ENCODE measurements at regions not wholly inside any gene's neighbourhood (a gene's known extent, or its start where the extent isn't known, plus 50 kb on each side); places are given as distances from the start of the nearest gene placed in this dataset.

DNA sequence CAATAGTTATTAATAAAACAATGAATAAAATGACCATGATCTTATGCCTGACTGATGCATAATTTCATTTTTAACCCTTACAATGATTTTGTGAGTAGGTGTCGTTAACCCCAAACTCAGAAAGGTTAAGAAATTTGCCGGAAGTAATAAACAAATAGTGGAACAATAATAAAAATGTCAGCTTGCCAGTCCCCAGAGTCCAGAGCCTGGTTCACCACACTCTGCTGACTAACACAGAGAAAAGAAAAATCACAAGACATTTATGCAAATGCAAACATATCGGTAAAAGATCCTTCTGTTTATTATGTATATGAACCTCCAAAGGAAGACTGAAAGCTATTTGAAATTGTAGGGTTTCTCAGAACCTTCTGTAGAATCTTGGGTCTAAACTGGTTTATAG, 563.7 kb downstream of the EFNB2 start:
- TF ChIP-seq, protein P1, sequence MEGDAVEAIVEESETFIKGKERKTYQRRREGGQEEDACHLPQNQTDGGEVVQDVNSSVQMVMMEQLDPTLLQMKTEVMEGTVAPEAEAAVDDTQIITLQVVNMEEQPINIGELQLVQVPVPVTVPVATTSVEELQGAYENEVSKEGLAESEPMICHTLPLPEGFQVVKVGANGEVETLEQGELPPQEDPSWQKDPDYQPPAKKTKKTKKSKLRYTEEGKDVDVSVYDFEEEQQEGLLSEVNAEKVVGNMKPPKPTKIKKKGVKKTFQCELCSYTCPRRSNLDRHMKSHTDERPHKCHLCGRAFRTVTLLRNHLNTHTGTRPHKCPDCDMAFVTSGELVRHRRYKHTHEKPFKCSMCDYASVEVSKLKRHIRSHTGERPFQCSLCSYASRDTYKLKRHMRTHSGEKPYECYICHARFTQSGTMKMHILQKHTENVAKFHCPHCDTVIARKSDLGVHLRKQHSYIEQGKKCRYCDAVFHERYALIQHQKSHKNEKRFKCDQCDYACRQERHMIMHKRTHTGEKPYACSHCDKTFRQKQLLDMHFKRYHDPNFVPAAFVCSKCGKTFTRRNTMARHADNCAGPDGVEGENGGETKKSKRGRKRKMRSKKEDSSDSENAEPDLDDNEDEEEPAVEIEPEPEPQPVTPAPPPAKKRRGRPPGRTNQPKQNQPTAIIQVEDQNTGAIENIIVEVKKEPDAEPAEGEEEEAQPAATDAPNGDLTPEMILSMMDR (IDR thresholded peaks at IDR 0.05), result no peak
- TF ChIP-seq POLR2A (IDR thresholded peaks at IDR 0.05), result no peak

Data from lower leg skin (tissue), 3 donors.